D721Med (cell line): ENCODE measurements at regions not wholly inside any gene's neighbourhood (a gene's known extent, or its start where the extent isn't known, plus 50 kb on each side); places are given as distances from the start of the nearest gene placed in this dataset.

ENCODE experiments used
- DNase-seq: peaks from one replicate; pipeline ENCODE4 v3.0.0; 2011; ENCODE audit warnings: low spot score; ENCODE audit not compliant: insufficient read length
- FAIRE-seq: peaks from 2 replicates; lab custom pipeline; 2011; peaks lifted over from hg19 to GRCh38; lab: Jason Lieb, UNC
- TF ChIP-seq, protein P1 (sequence below): IDR thresholded peaks from 2 replicates; pipeline ENCODE4 v1.5.1; 2012; ENCODE audit warnings: mild to moderate bottlenecking, control low read depth; ENCODE audit not compliant: insufficient read depth; ENCODE audit errors: missing control alignments

DNA sequence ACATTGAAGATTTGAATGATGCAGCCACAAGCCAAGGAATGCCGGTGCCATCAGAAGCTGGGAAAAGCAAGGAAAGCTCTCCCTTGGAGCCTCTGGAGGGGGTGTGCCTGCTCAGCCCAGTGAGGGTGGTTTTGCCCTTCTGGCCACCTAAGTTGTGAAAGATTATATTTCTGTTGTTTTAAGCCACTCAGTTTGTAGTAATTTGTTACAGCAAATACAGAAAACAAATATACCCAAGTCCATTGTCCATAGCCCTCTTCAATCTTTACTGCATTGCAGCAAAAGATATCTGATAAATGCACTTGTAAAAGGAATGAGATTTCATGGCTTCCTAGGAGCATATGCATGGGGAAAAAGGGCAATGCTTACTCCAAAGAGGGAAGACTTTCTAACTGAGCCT, 447.9 kb downstream of the HAPSTR1 start:
- no peak for FAIRE-seq
- TF ChIP-seq, protein P1, sequence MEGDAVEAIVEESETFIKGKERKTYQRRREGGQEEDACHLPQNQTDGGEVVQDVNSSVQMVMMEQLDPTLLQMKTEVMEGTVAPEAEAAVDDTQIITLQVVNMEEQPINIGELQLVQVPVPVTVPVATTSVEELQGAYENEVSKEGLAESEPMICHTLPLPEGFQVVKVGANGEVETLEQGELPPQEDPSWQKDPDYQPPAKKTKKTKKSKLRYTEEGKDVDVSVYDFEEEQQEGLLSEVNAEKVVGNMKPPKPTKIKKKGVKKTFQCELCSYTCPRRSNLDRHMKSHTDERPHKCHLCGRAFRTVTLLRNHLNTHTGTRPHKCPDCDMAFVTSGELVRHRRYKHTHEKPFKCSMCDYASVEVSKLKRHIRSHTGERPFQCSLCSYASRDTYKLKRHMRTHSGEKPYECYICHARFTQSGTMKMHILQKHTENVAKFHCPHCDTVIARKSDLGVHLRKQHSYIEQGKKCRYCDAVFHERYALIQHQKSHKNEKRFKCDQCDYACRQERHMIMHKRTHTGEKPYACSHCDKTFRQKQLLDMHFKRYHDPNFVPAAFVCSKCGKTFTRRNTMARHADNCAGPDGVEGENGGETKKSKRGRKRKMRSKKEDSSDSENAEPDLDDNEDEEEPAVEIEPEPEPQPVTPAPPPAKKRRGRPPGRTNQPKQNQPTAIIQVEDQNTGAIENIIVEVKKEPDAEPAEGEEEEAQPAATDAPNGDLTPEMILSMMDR: no peak
- DNase-seq: no peak

DNA sequence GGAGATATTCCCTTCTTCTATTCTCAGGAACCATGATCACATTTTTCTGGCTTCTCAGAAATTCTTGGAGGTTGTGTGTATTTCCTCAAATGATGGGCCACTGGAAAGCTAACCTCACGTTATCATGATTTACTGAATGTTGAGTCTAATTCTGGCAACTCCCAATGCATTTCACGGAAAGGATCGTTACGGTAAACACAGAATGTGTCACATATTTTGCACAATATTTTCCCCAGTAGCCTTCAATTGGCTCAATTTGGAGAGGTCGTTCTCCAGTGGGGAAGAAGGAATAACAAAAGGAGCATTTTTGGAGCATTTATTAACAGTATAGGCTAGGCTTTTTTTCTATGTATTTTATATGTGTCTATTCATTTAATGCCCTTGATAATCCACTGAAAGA, 450.3 kb downstream of the HAPSTR1 start:
- DNase-seq (no peak), FAIRE-seq (no peak)
- TF ChIP-seq, protein P1: no peak

DNA sequence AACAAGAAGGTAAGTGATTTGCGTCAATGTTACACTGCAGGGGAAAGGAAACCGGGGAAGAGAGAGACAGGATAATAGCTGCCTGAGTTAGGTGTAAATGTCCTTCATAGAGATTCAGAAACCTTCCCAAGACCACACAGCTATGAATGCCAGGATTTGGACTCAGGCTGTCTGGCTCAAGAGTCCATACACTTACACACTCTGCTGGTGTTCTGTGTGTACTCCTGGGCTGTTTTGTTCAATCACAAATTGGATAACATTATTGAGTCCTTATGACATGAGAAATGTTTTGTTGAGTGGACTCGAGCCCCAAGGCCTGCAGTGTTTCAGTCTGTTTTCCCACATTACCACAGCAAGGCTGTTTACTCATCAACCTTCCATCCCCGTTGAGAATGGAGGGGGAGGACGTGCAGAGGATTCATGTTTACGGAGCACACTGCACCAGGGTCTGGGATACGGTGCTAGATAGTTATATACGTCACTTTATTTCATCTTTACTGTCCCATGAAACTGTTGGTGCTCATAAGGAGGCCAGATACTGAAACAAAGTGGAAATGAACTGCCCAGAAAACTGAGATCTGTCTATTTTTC, 450.8 kb downstream of the HAPSTR1 start:
- FAIRE-seq (no peak), DNase-seq (no peak)
- TF ChIP-seq, protein P1: no peak

DNA sequence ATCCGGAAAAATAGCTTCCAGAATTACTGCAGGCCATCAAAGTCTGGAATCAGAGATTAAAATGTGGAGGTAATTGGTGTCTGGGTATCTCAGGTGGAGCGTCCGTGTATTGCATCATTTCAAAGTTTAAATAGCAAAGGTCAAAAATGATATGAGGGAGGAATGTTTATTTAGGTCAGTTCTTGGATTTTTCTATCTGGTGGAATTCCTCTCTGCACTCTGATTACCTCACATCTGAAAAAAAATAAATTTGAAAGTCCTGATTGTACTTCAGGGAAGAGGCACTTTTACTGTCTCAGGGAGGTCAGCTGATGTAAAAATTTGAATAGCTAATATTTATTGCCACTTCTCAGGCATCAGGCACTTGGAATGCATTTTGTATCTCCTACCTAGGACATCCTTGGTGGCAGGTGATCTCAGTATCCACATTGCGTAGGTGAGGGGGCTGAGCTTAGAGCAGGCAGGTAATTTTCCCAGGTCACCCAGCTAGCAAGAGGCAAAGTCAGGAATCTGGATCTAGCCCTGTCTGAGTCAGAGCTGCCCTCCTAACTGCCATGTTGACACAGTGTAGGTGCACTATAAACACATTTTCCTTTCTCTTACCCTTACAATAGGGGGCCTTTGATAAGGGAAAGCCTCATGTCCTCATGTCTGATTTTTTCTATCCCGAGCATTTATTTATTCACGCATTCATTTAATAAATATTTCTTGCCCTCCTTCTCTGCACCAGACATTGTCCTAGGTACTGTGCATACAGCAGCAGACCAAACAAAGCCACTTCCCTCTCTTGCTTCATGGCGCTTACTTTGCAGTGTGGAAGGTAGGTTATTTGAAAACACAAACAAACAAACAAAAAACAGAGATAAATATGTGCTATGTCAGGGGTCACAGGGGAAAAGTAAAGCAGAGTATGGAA, 454.3 kb downstream of the HAPSTR1 start:
- TF ChIP-seq, protein P1: no peak
- DNase-seq (no peak), FAIRE-seq (no peak)

DNA sequence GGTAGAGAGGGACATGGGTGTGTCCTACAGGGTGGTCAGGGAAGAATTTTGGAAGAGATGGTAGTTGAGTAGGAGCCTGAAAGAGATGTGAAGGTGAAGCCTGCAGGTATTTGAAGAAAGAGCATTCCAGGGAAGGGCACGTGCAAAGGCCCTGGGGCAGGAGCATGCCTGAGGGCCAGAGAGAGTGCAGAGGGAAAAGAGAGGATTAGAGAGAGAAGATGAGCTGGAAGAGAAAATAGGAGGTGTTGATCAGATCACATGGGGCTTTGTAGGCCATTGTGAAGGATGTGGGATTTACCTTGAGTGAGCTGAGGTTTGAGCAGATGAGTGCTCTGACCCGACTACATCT, 455.0 kb downstream of the HAPSTR1 start:
- no peak for FAIRE-seq
- TF ChIP-seq, protein P1: no peak
- no peak for DNase-seq

DNA sequence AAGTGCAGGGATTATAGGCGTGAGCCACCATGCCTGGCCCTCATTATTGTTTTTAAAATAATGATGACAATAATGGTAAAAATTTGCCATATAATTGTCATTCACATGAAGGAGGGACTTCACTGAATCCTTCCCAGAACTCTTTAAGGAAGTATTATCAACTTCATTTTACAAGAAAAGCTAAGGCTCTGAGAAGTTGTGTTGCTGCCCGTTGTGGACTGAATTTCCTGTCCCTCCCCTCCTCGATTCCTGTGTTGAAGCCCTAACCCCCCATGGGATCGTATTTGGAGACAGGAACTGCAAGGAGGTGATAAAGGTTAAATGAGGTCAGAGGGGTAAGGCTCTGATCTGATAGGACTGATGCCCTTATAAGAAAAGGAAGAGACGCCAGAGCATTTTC, 458.0 kb downstream of the HAPSTR1 start:
- no peak for DNase-seq
- FAIRE-seq: no peak
- TF ChIP-seq, protein P1: no peak

DNA sequence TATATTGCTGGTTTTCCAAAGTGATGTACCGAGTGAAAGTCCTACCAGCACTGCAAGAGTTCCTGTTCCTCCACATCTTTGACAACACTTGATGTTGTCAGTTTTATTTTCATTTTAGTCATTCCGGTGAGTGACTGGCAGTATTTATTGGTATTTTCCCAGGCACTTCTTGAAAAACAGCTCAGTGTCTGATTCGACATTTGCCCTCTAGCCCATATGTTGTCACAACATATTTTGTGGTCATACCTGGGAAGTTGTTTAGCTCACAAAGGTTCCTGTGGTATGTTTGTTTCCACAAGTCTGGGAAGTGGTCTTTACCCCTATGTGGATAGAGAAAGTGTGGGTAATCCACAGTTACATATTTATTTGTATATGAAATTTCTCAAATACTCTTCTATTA, 463.6 kb downstream of the HAPSTR1 start:
- DNase-seq (no peak), FAIRE-seq (no peak)
- TF ChIP-seq, protein P1: no peak
